GM19023 (cell line): ENCODE measurements at regions not wholly inside any gene's neighbourhood (a gene's known extent, or its start where the extent isn't known, plus 50 kb on each side); places are given as distances from the start of the nearest gene placed in this dataset.

ENCODE experiments used
- ATAC-seq: cut with Tn5 transposase; IDR thresholded peaks from one replicate; pipeline ENCODE4 v1.9.1; 2021; ENCODE audit warnings: mild to moderate bottlenecking, moderate library complexity; ENCODE audit not compliant: unreplicated experiment

DNA sequence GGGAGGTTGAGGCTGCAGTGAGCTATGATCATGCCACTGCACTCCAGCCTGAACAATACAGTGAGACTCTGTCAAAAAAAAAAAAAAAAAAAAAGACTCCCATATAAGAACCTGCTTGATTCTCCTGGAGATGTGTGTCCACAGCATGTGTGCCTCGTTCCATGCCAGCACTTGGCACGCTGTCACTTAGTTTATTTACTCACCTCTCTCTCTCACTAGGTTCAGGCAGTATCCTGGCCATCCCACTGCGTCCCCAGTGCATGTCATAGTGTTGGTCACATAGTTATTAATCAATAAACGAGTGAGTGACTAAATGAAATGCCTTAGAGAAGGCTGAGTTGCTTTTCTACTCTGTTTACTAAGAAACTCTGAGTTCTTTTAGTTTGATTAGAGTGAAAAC lies 79.1 kb upstream of the GPR12 start:
- no peak for ATAC-seq

DNA sequence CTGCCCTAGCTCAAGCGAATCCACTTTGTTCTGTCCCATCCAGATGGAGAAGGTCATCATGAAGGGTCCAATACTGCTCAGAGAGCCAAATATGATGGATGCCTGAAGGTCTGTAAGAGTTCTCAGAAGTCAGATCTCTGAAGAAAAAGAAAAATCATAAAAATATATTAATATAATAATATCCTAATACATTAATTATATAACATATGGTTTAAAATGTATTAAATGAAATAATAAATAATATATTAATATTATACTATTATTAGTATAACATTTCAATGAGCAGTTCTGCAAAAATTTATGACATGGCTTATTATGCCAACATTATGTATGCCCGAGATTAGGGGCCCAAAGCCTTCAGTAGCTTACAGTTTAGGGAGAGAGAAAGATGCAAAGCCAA lies 78.2 kb upstream of the GPR12 start:
- no peak for ATAC-seq

- no peak for ATAC-seq
These were observed 77.4 kb upstream of the GPR12 start for GRCh38 chr13:26837997-26838396.

GRCh38 chr13:26837102-26837501 lies 76.5 kb upstream of the GPR12 start:
- ATAC-seq, result no peak

- ATAC-seq, result no peak
These were observed 76.0 kb upstream of the GPR12 start for GRCh38 chr13:26836626-26837025.

DNA sequence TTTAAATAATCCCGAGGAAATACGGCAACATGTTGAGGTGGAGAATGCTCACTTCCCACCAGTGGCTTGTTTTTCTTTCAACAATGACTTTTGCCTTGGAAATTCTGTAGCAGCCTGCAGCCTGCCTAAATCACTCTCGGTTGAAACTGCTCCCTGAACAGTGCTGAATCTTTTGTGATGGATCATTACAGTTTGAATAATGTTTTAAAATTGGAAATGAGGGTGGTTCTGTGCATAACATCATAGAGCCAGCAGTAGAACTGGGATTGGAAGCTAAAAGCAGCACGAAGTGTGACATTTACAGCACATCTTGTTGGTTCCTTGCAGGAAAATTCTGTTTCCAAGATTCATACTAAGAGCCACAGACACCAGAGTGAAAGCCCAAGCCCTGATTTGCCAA lies 74.1 kb upstream of the GPR12 start:
- ATAC-seq, result no peak

GRCh38 chr13:26831336-26831908 lies 70.8 kb upstream of the GPR12 start:
- no peak for ATAC-seq

GRCh38 chr13:26829716-26830115 lies 69.1 kb upstream of the GPR12 start:
- ATAC-seq, result no peak

- ATAC-seq, result no peak
These were observed 64.0 kb upstream of the GPR12 start for GRCh38 chr13:26824581-26824980.

- ATAC-seq, result no peak
These were observed 61.6 kb upstream of the GPR12 start for GRCh38 chr13:26822146-26822545.

GRCh38 chr13:26821672-26822071 lies 61.1 kb upstream of the GPR12 start:
- no peak for ATAC-seq

- no peak for ATAC-seq
These were observed 60.3 kb upstream of the GPR12 start for GRCh38 chr13:26820871-26821270.

DNA sequence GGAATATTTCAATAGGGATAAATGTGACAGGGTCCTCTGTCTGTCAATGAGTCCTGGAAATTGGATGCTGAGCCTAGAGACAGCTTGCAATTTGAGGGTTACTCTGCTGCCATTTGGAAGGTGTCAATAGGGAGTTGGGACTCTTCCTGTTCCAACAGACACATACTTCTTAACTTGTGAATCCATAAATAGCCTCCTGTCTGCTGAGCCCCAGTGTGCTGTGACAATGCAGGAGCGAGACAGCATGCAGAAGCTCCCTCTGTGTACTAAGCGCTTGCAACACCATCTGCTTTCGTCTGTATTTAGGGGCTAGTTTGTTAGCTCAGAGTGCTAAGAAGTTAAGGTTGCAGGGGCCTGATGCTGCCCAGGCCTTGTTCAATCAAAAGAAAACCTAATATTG lies 58.5 kb upstream of the GPR12 start:
- no peak for ATAC-seq

DNA sequence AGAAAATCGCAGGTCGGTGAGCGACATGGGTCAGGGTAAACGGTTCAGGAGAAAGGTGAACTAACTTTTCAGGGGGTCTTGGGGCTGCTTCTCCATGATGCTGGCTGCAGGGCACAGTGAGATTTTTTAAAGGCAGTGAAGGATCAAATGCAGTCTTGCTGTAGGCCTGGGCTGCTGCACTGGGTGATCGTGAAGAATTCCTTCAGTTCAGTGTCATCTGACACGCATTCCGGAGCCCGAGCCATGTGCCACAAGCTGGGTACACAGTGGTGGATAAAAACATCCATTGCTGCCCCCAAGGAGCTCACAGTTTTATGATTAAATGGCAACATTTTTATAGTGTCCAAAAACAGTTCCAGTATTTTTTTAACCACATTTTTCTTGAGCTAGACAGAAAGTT lies 56.3 kb upstream of the GPR12 start:
- ATAC-seq, result no peak

DNA sequence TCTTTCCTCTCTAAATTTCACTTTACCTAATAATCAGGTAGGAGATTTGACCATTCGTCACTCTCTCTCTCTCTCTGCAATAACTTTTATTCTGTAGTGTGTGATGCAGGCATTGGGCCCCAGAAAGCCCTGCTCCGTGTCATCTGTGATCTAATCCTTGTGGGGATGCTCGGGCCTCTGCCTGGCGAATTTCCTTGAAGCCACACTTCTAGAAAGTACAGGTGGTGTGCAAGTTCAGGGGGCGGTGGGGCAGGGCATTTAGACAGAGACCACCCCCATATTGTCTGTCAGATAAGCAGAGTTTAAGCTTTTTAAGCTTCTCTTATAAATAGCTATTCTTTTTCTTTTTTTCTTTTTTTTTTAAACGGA lies 53.4 kb upstream of the GPR12 start:
- ATAC-seq, result no peak

DNA sequence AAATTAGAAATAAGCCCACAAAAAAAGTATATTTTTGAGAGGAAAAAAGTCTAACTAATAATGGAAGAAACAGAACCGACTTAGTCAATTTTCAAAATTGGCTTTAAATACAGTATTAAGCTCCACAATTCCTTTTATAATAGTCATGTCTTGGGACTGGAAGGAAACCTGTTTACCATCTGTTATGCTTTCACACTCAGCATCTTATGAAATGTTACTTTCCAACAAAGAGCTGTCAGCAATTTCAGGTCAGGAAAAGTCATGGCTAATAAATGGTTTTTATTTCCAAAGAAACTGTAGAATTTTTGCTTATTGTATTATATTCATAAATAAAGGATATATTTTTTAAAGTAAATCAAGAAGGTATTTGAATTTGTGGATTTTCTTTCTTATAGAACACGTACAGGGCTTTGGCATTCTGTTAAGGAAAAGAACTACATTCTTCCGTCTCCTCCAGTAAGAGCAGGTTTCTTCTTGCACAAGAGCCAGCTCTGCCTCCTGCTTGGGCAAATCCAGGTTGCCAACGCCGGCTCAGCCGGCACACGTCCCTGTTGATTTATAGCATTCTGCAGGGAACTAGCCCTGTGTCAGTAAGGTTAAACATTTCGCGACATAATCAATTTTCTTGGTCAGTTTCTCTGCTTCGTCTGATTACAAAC lies 52.9 kb upstream of the GPR12 start:
- ATAC-seq, result no peak

GRCh38 chr13:26811581-26811980 lies 51.0 kb upstream of the GPR12 start:
- no peak for ATAC-seq
